Endothelial cell of umbilical vein (primary cell): ENCODE measurements at regions not wholly inside any gene's neighbourhood (a gene's known extent, or its start where the extent isn't known, plus 50 kb on each side); places are given as distances from the start of the nearest gene placed in this dataset.

Experiments used
- BruUV-seq: library from RNA; stranded (reverse); fragments of 400-500 nt; replicated peaks from 2 replicates; lab custom pipeline; 2021; lab: Mats Ljungman, UMichigan
- CTCF ChIA-PET: fragments of 300-600, 350-600 bp; sonication (Branson Sonifier 250); formaldehyde crosslinking; loops from one replicate; lab custom pipeline; 2021; ENCODE audit warnings: antibody characterized with exemption, inconsistent platforms; lab: Charles Lee
- POLR2A ChIA-PET: fragments of 300-600, 350-600 bp; sonication (Branson Sonifier 250); formaldehyde crosslinking; loops from one replicate; lab custom pipeline; 2021; ENCODE audit warnings: antibody characterized with exemption, inconsistent platforms; lab: Charles Lee
- DNase-seq: peaks from one replicate; pipeline ENCODE4 v3.0.0-alpha.2; 2011; ENCODE audit warnings: low read depth, low spot score
- FAIRE-seq: peaks from 2 replicates; lab custom pipeline; 2011; peaks lifted over from hg19 to GRCh38; lab: Jason Lieb, UNC
- H2AFZ ChIP-seq: 2 replicates; pipeline ENCODE4 v1.6.0; 2012; ENCODE audit warnings: low read depth, low read length, control low read depth, inconsistent platforms
- H3K27ac ChIP-seq: 2 replicates; pipeline ENCODE4 v1.5.1; 2011; ENCODE audit warnings: low read depth, mild to moderate bottlenecking, control low read depth, low read length, moderate library complexity; ENCODE audit not compliant: insufficient read depth
- H3K27me3 ChIP-seq, 2 experiments: 2 replicates each; pipeline versions ENCODE4 v1.6.0 to v1.6.1; 2011; ENCODE audit warnings: low read length in 2 of 2, mixed read lengths in 1 of 2; ENCODE audit not compliant: control insufficient read depth in 2 of 2, insufficient read depth in 2 of 2
- H3K36me3 ChIP-seq, 2 experiments: 2 replicates in 1 of 2; 3 replicates in 1 of 2; pipeline ENCODE4 v1.5.1; 2011; ENCODE audit warnings: low read length in 2 of 2, mild to moderate bottlenecking in 1 of 2, moderate library complexity in 1 of 2; ENCODE audit not compliant: control insufficient read depth in 2 of 2, insufficient read depth in 2 of 2; ENCODE audit errors: extremely low read depth in 1 of 2
- H3K4me1 ChIP-seq: 3 replicates; pipeline ENCODE4 v1.5.1; 2011; ENCODE audit warnings: mild to moderate bottlenecking, low read length; ENCODE audit not compliant: control insufficient read depth, insufficient read depth; ENCODE audit errors: extremely low read depth
- H3K4me2 ChIP-seq: 2 replicates; pipeline ENCODE4 v1.6.1; 2011; ENCODE audit warnings: low read length, control low read depth, mixed read lengths; ENCODE audit not compliant: insufficient read depth
- H3K4me3 ChIP-seq, 3 experiments: fragments of 200-600 bp in 1 of 3; sonication (generic), shearing (Covaris generic) in 1 of 3; replicated peaks in 1 of 3; 2 replicates each; pipeline ENCODE4 v1.5.1; 2011 to 2016; ENCODE audit warnings: control low read depth in 3 of 3, low read length in 3 of 3, mild to moderate bottlenecking in 2 of 3, inconsistent platforms in 1 of 3, low read depth in 1 of 3, moderate library complexity in 1 of 3; ENCODE audit not compliant: insufficient read depth in 1 of 3
- H3K79me2 ChIP-seq: 2 replicates; pipeline ENCODE4 v1.6.0; 2012; ENCODE audit warnings: low read length, inconsistent platforms; ENCODE audit not compliant: control insufficient read depth, insufficient read depth
- H3K9ac ChIP-seq: replicated peaks from 2 replicates; pipeline ENCODE3; 2011; ENCODE audit warnings: low read length, control low read depth; ENCODE audit not compliant: insufficient read depth; ENCODE audit errors: extremely low read depth
- H3K9me1 ChIP-seq: replicated peaks from 3 replicates; pipeline ENCODE4 v1.6.0; 2011; ENCODE audit warnings: mild to moderate bottlenecking, low read length; ENCODE audit not compliant: control insufficient read depth, insufficient read depth; ENCODE audit errors: extremely low read depth
- H3K9me3 ChIP-seq: replicated peaks from 2 replicates; pipeline ENCODE4 v1.5.1; 2012; ENCODE audit warnings: low read length, inconsistent platforms; ENCODE audit not compliant: control insufficient read depth, insufficient read depth
- H4K20me1 ChIP-seq: replicated peaks from 2 replicates; pipeline ENCODE3; 2011; ENCODE audit warnings: mild to moderate bottlenecking, low read length; ENCODE audit not compliant: control insufficient read depth, insufficient read depth; ENCODE audit errors: extremely low read depth
- EZH2 ChIP-seq: IDR thresholded peaks from 2 replicates; pipeline ENCODE4 v1.6.1; 2012; ENCODE audit warnings: borderline replicate concordance, low read depth, mild to moderate bottlenecking, moderate library complexity, low read length, inconsistent platforms; ENCODE audit not compliant: severe bottlenecking
- FOS ChIP-seq: IDR thresholded peaks from 2 replicates; pipeline ENCODE4 v1.6.1; 2011; ENCODE audit warnings: mild to moderate bottlenecking, low read length, moderate library complexity, borderline replicate concordance; ENCODE audit not compliant: insufficient read depth
- GATA2 ChIP-seq: IDR thresholded peaks from 2 replicates; pipeline ENCODE4 v1.7.0; 2011; ENCODE audit warnings: low read depth, mild to moderate bottlenecking, moderate library complexity, mixed read lengths, low read length; ENCODE audit not compliant: insufficient read length, insufficient read depth
- JUN ChIP-seq: IDR thresholded peaks from 2 replicates; pipeline ENCODE4 v1.6.1; 2011; ENCODE audit warnings: borderline replicate concordance, low read depth; ENCODE audit not compliant: insufficient read length, insufficient read depth
- MYC ChIP-seq: IDR thresholded peaks from one replicate; pipeline ENCODE4 v1.6.1; 2011; ENCODE audit warnings: mild to moderate bottlenecking, low read depth, low read length
- POLR2A ChIP-seq: IDR thresholded peaks from 2 replicates; pipeline ENCODE4 v1.6.1; 2012; ENCODE audit warnings: low read depth, mild to moderate bottlenecking, control low read depth, low read length
- POLR2AphosphoS5 ChIP-seq: IDR thresholded peaks from 2 replicates; pipeline ENCODE4 v1.6.1; 2012; ENCODE audit warnings: low read depth, mild to moderate bottlenecking, control low read depth, low read length, moderate library complexity; ENCODE audit not compliant: insufficient read depth
- dilution Hi-C: fragments of 300-500 bp; cut with MboI; formaldehyde crosslinking; loops from one replicate; pipeline ENCODE4 v1.15.0; 2019; ENCODE audit warnings: low sequenced_read_pairs; ENCODE audit not compliant: extremely low pct_ligation_motif_present
- intact Hi-C: fragments of 100-400 bp; cut with micrococcal nuclease; formaldehyde crosslinking; loops from one replicate; pipeline ENCODE4 v1.10.0; 2022
- TF ChIP-seq, protein P1 (sequence below), 2 donors: IDR thresholded peaks; 1 replicate in 1 of 2; 2 replicates in 1 of 2; pipeline ENCODE4 v1.5.1; 2011; ENCODE audit warnings: low read length in 2 of 2, mild to moderate bottlenecking in 2 of 2, moderate library complexity in 2 of 2, control low read depth in 1 of 2, inconsistent platforms in 1 of 2, low read depth in 1 of 2; ENCODE audit not compliant: insufficient read depth in 1 of 2; ENCODE audit errors: extremely low read depth in 1 of 2
- TF ChIP-seq, protein P2 (sequence below): IDR thresholded peaks from 2 replicates; pipeline ENCODE4 v1.6.1; 2011; ENCODE audit not compliant: insufficient read depth, insufficient read length

DNA sequence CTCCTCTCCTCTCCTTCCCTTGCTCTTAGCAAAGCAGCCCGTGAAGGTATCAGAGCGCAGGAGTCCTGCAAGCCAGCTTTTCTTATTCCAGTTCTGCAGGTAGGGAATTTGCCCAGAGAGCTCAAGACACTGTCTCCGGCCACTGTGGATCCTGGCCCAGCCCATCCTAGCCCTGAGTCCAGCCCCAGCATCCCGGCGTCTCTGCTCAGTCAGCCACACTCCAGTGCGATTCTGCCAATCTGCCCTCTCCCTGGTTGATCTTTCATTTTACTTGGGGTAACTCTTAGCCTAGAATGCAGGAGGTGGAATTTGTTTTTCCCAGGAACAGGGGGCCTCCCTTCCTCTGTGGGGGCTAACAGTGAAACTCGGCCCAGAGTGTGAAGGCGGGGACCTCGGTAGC lies 176.9 kb upstream of the GSE1 start:
- BruUV-seq: no TSS peak
- Histone ChIP-seq H2AFZ (no peak overlapping the region), H3K4me3 (no peak overlapping the region), H3K79me2 (no peaks in the 10 kb centered on the region), H3K4me2 (no peak overlapping the region), H4K20me1 (no peaks in the 10 kb centered on the region), H3K4me1 (no peaks in the 10 kb centered on the region), H3K9ac (no peak overlapping the region), H3K36me3 (no peaks in the 10 kb centered on the region), H3K9me3 (no peaks in the 10 kb centered on the region), H3K9me1 (no peaks in the 10 kb centered on the region), H3K27me3 (no peaks in the 10 kb centered on the region), H3K27ac (no peak overlapping the region)
- dilution Hi-C loops (no loop called here), intact Hi-C loops (no loop called here)
- ChIA-PET CTCF (interaction anchor here (1.0 to 2.3 kb wide), 3 partner anchors 15 to 95 kb away, joined by 3 to 8 read pairs (median 3); no protein-coding TSS in a partner anchor), POLR2A (no interaction called here)
- TF ChIP-seq, protein P1, sequence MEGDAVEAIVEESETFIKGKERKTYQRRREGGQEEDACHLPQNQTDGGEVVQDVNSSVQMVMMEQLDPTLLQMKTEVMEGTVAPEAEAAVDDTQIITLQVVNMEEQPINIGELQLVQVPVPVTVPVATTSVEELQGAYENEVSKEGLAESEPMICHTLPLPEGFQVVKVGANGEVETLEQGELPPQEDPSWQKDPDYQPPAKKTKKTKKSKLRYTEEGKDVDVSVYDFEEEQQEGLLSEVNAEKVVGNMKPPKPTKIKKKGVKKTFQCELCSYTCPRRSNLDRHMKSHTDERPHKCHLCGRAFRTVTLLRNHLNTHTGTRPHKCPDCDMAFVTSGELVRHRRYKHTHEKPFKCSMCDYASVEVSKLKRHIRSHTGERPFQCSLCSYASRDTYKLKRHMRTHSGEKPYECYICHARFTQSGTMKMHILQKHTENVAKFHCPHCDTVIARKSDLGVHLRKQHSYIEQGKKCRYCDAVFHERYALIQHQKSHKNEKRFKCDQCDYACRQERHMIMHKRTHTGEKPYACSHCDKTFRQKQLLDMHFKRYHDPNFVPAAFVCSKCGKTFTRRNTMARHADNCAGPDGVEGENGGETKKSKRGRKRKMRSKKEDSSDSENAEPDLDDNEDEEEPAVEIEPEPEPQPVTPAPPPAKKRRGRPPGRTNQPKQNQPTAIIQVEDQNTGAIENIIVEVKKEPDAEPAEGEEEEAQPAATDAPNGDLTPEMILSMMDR (IDR thresholded peaks at IDR 0.05; ENCODE audit: extremely low read depth in 1 of 2, insufficient read depth in 1 of 2, low read depth in 1 of 2, low read length in 2 of 2): no peak
- TF ChIP-seq GATA2 (no peak), FOS (no peak), EZH2 (no peak), POLR2A (no peak), POLR2AphosphoS5 (no peak), JUN (no peak), MYC (no peak)
- TF ChIP-seq, protein P2, sequence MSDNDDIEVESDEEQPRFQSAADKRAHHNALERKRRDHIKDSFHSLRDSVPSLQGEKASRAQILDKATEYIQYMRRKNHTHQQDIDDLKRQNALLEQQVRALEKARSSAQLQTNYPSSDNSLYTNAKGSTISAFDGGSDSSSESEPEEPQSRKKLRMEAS: no peak
- FAIRE-seq (no peak), DNase-seq (no peak)
